IPS-20b (cell line): ENCODE measurements at regions not wholly inside any gene's neighbourhood (a gene's known extent, or its start where the extent isn't known, plus 50 kb on each side); places are given as distances from the start of the nearest gene placed in this dataset.

Experiments used
- H3K27ac ChIP-seq: one replicate; pipeline ENCODE4 v1.5.1; 2013; ENCODE audit warnings: low read length
- H3K27me3 ChIP-seq: 2 replicates; pipeline ENCODE4 v1.6.1; 2013; ENCODE audit warnings: mild to moderate bottlenecking, low read length, inconsistent platforms; ENCODE audit not compliant: insufficient read depth
- H3K36me3 ChIP-seq: 2 replicates; pipeline ENCODE4 v1.6.1; 2013; ENCODE audit warnings: low read depth, mild to moderate bottlenecking, inconsistent platforms, low read length, moderate library complexity; ENCODE audit not compliant: insufficient read depth
- H3K4me1 ChIP-seq: 2 replicates; pipeline ENCODE4 v1.6.1; 2013; ENCODE audit warnings: mild to moderate bottlenecking, control low read depth, inconsistent platforms, low read length, moderate library complexity; ENCODE audit not compliant: insufficient read depth
- H3K4me3 ChIP-seq: 2 replicates; pipeline ENCODE4 v1.5.1; 2013; ENCODE audit warnings: mild to moderate bottlenecking, low read length, inconsistent platforms
- H3K9ac ChIP-seq: 2 replicates; pipeline ENCODE4 v1.6.1; 2013; ENCODE audit warnings: low read depth, mild to moderate bottlenecking, inconsistent platforms, low read length, moderate library complexity
- H3K9me3 ChIP-seq: 2 replicates; pipeline ENCODE4 v1.6.1; 2013; ENCODE audit warnings: mild to moderate bottlenecking, low read depth, low read length, inconsistent platforms; ENCODE audit not compliant: insufficient read depth

- Histone ChIP-seq H3K36me3 (no peaks in the 10 kb centered on the region), H3K4me3 (no peak overlapping the region), H3K9ac (no peak overlapping the region), H3K9me3 (no peaks in the 10 kb centered on the region), H3K4me1 (no peaks in the 10 kb centered on the region), H3K27ac (no peak overlapping the region), H3K27me3 (no peaks in the 10 kb centered on the region)
Measured at GRCh38 chr17:77596491-77597417, 361.7 kb upstream of the TNRC6C start.

- Histone ChIP-seq H3K9ac (no peak overlapping the region), H3K4me1 (no peaks in the 10 kb centered on the region), H3K9me3 (no peaks in the 10 kb centered on the region), H3K36me3 (no peaks in the 10 kb centered on the region), H3K27me3 (no peaks in the 10 kb centered on the region), H3K27ac (no peak overlapping the region), H3K4me3 (no peak overlapping the region)
Measured at GRCh38 chr17:77597418-77598240, 360.9 kb upstream of the TNRC6C start.

DNA sequence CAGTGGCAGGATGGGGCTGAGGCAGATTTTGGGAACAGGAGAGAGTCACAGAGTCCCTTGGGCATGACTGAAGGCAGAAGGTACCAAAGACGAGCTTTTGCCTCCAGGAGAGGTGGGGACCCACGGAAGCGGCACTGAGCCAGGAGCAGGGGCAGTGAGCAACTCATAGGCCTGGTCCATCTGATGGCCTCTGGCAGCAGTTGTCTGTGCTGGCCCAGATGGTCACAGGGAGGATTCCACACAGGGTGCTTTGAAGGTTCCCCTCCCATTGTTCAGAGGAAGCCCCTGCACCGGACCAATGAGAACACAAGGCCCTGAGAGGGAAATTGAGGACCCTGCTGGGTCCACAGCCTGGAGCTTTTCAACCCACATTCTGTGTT, 360.3 kb upstream of the TNRC6C start:
- no peaks in the 10 kb centered on the region for H3K9me3 ChIP-seq
- no peak overlapping the region for H3K9ac ChIP-seq
- no peak overlapping the region for H3K4me3 ChIP-seq
- H3K27me3 ChIP-seq = no peaks in the 10 kb centered on the region
- no peaks in the 10 kb centered on the region for H3K4me1 ChIP-seq
- H3K36me3 ChIP-seq = no peaks in the 10 kb centered on the region
- no peak overlapping the region for H3K27ac ChIP-seq

- H3K4me3 ChIP-seq = no peak overlapping the region
- H3K9ac ChIP-seq = no peak overlapping the region
- H3K27ac ChIP-seq = no peak overlapping the region
- H3K4me1 ChIP-seq = no peaks in the 10 kb centered on the region
- no peaks in the 10 kb centered on the region for H3K9me3 ChIP-seq
- H3K36me3 ChIP-seq = no peaks in the 10 kb centered on the region
- no peaks in the 10 kb centered on the region for H3K27me3 ChIP-seq
Measured at GRCh38 chr17:77599699-77600098, 358.8 kb upstream of the TNRC6C start.

GRCh38 chr17:77600346-77600745, 358.2 kb upstream of the TNRC6C start:
- Histone ChIP-seq H3K4me1 (no peaks in the 10 kb centered on the region), H3K4me3 (no peak overlapping the region), H3K9ac (no peak overlapping the region), H3K27me3 (no peaks in the 10 kb centered on the region), H3K27ac (no peak overlapping the region), H3K9me3 (no peaks in the 10 kb centered on the region), H3K36me3 (no peaks in the 10 kb centered on the region)

DNA sequence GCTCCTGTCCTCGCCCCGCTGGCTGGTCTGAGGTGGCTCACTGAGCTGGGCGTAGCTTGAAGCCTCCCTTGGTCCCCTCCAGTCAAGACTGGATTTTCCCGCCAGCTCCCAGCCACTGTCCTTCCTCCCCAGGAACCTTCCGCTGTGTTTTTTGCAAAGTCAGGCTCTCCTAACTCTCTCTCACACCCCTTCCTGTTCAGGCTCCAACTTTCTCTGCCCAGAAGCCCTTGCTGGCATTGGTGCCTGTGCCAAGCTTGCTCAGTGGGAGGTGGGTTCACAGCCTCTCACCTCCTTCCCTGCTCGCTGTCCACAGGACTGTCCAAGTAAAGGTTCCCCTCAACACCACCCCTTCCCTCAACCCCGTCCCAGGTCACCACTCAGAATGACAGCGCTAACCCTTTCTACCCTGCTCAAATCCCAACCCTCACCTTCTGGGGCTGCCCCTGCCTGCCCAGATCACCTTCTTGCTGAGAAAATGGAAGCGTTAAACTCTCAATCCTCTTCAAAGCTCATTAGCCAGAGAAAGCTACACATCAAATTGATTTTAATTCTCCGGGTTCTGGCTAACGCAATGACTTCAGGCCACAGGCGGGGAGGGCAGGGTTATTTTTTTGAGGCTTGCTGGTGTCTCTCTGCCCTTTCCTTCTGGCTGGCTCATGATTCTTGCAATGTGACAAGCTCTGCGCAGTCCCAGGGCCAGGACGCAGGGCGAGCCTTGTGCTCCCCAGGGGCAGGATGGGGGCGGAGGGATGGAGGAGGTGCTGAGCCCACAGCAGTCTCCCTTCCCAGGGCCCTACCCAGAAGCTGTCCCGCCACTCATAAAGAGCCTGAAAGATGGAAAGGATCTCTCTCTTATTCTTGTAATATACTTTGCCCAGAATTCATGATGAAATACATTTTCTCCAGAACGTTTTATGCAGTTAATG, 357.2 kb upstream of the TNRC6C start:
- Histone ChIP-seq H3K27ac (no peak overlapping the region), H3K4me3 (no peak overlapping the region), H3K36me3 (no peaks in the 10 kb centered on the region), H3K9me3 (no peaks in the 10 kb centered on the region), H3K27me3 (no peaks in the 10 kb centered on the region), H3K4me1 (no peaks in the 10 kb centered on the region), H3K9ac (no peak overlapping the region)

DNA sequence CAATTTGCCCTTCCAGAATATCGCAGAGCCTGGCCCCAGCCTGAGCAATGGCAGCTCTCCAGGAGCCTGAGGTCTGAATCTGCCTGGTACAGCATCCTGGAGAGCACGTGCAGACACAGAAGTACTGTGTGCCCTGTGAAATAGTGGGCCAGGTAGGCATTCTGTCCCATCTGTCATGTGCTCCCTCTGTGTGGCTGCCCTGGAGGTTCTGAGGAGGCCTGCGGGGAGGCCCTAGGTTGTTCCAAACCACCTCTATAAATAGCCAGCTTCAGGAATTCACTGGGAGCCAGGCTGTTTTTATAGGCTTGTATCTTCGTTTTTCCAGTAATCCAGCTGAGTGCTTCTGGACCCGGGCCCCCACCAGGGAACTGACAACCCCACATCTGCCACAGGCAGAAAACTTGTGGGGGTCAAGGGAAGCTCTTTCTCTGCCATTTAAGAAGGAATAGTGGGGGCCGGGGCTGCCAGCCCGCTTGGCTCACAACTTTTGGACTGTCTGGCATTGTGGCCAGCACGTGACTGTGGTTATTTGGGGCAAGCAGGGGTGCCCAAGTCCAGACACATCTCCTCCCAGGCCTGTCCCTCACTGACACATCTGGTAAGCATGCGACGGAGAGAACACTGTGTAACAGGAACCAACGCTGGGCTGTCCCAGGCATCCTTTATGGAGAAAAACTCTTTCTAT, 356.3 kb upstream of the TNRC6C start:
- H3K9ac ChIP-seq = no peak overlapping the region
- H3K4me3 ChIP-seq = no peak overlapping the region
- H3K4me1 ChIP-seq = no peaks in the 10 kb centered on the region
- no peaks in the 10 kb centered on the region for H3K9me3 ChIP-seq
- no peaks in the 10 kb centered on the region for H3K36me3 ChIP-seq
- no peaks in the 10 kb centered on the region for H3K27me3 ChIP-seq
- no peak overlapping the region for H3K27ac ChIP-seq

DNA sequence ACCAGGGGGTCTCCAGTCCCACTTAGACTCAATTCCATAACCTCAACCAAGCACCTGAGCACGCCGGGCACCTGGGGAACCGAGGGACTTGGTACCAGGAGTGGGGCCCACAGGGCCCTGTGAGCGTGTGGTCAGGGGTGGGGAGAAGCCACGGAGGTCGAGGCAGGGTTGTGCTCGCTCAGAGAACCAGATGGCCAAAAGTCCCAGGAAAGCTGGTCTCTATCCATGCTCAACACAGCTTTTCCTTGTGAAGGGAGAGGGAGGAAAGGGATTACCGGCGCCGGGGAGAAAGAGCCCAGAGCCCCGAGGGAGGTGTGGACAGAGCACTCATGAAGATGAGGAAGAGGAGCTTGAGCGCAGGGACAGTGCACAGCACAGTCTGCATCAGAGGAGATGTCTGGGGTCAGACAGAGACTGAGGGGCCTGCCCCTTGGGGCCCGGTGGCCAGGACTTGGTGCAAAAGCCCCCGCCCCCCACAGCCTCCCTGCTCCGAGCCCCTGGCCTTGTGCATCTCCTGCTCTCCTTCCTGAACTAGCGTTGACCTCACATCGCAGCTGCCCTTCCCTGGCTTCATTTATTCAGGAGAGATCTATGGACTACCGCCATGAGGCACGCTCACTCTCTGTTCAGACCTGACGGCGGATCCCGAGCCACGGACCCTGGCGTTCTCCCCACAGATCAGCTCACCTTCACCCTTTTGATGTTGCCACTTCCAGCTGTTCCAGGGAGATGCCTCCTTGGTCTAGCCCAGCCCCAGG, 355.4 kb upstream of the TNRC6C start:
- Histone ChIP-seq H3K27ac (no peak overlapping the region), H3K4me3 (no peak overlapping the region)

DNA sequence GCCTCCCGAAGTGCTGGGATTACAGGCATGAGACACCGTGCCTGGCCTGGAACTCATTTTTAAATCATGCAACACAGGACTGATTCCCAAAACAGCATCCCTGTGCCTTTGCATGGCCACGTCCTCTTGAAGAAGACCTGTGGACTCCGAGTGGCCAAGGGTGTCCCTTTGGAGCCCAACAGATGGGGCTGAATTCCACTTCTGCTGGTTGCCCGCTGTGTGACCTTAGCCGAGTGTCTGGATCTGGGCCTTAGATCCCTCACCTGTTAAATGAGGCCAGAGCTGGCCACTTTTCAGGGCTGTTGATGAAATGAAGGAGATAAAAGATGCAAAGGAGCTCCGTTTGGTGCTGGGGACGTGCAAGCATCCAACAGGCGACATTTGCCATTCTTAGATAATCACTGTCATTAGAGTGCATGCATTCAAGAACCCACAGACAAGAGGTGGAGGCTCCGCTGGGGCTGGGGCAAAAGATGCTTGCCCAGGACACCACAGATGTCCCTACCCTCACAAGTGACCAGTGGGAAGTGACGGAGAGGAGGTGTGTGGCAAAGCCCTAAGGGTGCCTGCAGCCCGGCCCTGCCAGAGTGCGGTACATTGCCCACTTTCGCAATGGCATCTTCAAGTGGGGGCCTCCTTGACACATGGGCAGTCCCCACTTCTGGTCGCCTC, 354.1 kb upstream of the TNRC6C start:
- Histone ChIP-seq H3K4me1 (no peaks in the 10 kb centered on the region), H3K27ac (no peak overlapping the region), H3K4me3 (no peak overlapping the region), H3K36me3 (no peaks in the 10 kb centered on the region), H3K27me3 (no peaks in the 10 kb centered on the region), H3K9ac (no peak overlapping the region), H3K9me3 (no peaks in the 10 kb centered on the region)

More for the DNA sequence above, 355.4 kb upstream of the TNRC6C start:
- H3K9ac ChIP-seq = no peak overlapping the region
- H3K4me1 ChIP-seq = no peaks in the 10 kb centered on the region
- no peaks in the 10 kb centered on the region for H3K9me3 ChIP-seq
- H3K36me3 ChIP-seq = no peaks in the 10 kb centered on the region
- no peaks in the 10 kb centered on the region for H3K27me3 ChIP-seq

GRCh38 chr17:77604973-77605313, 353.6 kb upstream of the TNRC6C start:
- Histone ChIP-seq H3K9ac (no peak overlapping the region), H3K4me1 (no peaks in the 10 kb centered on the region), H3K27ac (no peak overlapping the region), H3K36me3 (no peaks in the 10 kb centered on the region), H3K4me3 (no peak overlapping the region), H3K9me3 (no peaks in the 10 kb centered on the region), H3K27me3 (no peaks in the 10 kb centered on the region)
